Aorta (tissue), 5 donors: ENCODE measurements at regions not wholly inside any gene's neighbourhood (a gene's known extent, or its start where the extent isn't known, plus 50 kb on each side); places are given as distances from the start of the nearest gene placed in this dataset.
"Not testable (repeated sequence)": the region's sequence is repeated elsewhere in the genome, so short reads cannot be mapped to it uniquely, and the experiment has no call there.

Experiments
- ATAC-seq: fragments of 200-7000 bp; cut with Tn5 transposase; one replicate; pipeline ENCODE4 v1.9.1; 2022; ENCODE audit warnings: moderate library complexity; ENCODE audit not compliant: low FRiP score
- DNase-seq, 2 donors: peaks; one replicate each; pipeline ENCODE4 v3.0.0-alpha.2; 2020
- H3K27ac ChIP-seq, 2 donors: one replicate each; pipeline ENCODE4 v1.5.1; 2013; ENCODE audit warnings: low read length in 2 of 2, mild to moderate bottlenecking in 2 of 2, moderate library complexity in 2 of 2, control low read depth in 1 of 2, inconsistent platforms in 1 of 2, low read depth in 1 of 2
- H3K27me3 ChIP-seq, 2 donors: one replicate each; pipeline ENCODE4 v1.6.1; 2013; ENCODE audit warnings: control low read depth in 1 of 2, low read length in 1 of 2, mild to moderate bottlenecking in 1 of 2, moderate library complexity in 1 of 2; ENCODE audit not compliant: insufficient read depth in 2 of 2, control insufficient read depth in 1 of 2
- H3K36me3 ChIP-seq, 2 donors: one replicate each; pipeline ENCODE4 v1.6.1; 2013; ENCODE audit warnings: control low read depth in 1 of 2, low read length in 1 of 2, mild to moderate bottlenecking in 1 of 2; ENCODE audit not compliant: insufficient read depth in 2 of 2, control insufficient read depth in 1 of 2
- H3K4me1 ChIP-seq, 2 donors: one replicate each; pipeline ENCODE4 v1.6.1; 2013; ENCODE audit warnings: low read length in 2 of 2, control low read depth in 1 of 2, mild to moderate bottlenecking in 1 of 2, moderate library complexity in 1 of 2; ENCODE audit not compliant: insufficient read depth in 2 of 2, control insufficient read depth in 1 of 2
- H3K4me3 ChIP-seq, 2 donors: one replicate each; pipeline ENCODE4 v1.5.1; 2013; ENCODE audit warnings: low read length in 2 of 2, control low read depth in 1 of 2, mild to moderate bottlenecking in 1 of 2
- H3K9me3 ChIP-seq: one replicate; pipeline ENCODE4 v1.6.1; 2013; ENCODE audit warnings: mild to moderate bottlenecking, low read length; ENCODE audit not compliant: control insufficient read depth
- WGBS, 2 donors: extraction: QIAGEN DNeasy Blood & Tissue Kit; methylation state at CpG; one replicate each; pipeline ENCODE4 v1.1.7; 2013; 5-methylcytosine and 5-hydroxymethylcytosine counted together
- intact Hi-C, 2 donors: fragments of 100-400 bp; cut with DNase I; formaldehyde crosslinking; loops; one replicate each; pipeline versions ENCODE4 v1.14.2 to v1.15.0; 2022
- donor health status: healthy with polysubstance abuse.
- donor health status: Bipolar disorder and iron deficiency.
- donor health status: DM: no; HTN: no; CAD: no.
- donor health status: DM: no; HTN: no; CAD: no.
- donor health status: DM: yes; HTN: yes; CAD: no.

- no peaks in the 10 kb centered on the region for H3K36me3 ChIP-seq
Measured at GRCh38 chr7:20918156-20918555, 131.5 kb upstream of the SP8 start.

GRCh38 chr7:20927178-20927577, 140.5 kb upstream of the SP8 start:
- intact Hi-C loops, H3K4me3 ChIP-seq, H3K4me1 ChIP-seq, H3K27me3 ChIP-seq, H3K36me3 ChIP-seq, DNase-seq, H3K27ac ChIP-seq, H3K9me3 ChIP-seq, ATAC-seq: not testable (repeated sequence)

More at GRCh38 chr7:20918156-20918555, 131.5 kb upstream of the SP8 start:
- Histone ChIP-seq H3K27ac (no peak overlapping the region), H3K4me3 (no peak overlapping the region), H3K4me1 (no peaks in the 10 kb centered on the region), H3K9me3 (no peaks in the 10 kb centered on the region), H3K27me3 (no peaks in the 10 kb centered on the region)
- WGBS, 2 donors, result 84 to 85% methylated on average over 4 of the region's 4 CpGs
- no peak for DNase-seq
- ATAC-seq, result no peak
- intact Hi-C loops, result no loop called here

GRCh38 chr7:20927976-20928375, 141.3 kb upstream of the SP8 start:
- intact Hi-C loops, result no loop called here
- Histone ChIP-seq H3K27me3 (no peaks in the 10 kb centered on the region), H3K36me3 (no peaks in the 10 kb centered on the region), H3K9me3 (no peaks in the 10 kb centered on the region), H3K4me1 (no peaks in the 10 kb centered on the region), H3K4me3 (no peak overlapping the region), H3K27ac (no peak overlapping the region)
- no peak for ATAC-seq
- DNase-seq, result no peak
- WGBS, 2 donors, result 32 to 34% methylated on average over 1 of the region's 1 CpG

GRCh38 chr7:20929199-20929598, 142.5 kb upstream of the SP8 start:
- H3K4me3 ChIP-seq, result no peak overlapping the region
- WGBS, 2 donors, result 74 to 78% methylated on average over 4 of the region's 4 CpGs

GRCh38 chr7:20931739-20932138, 145.1 kb upstream of the SP8 start:
- H3K9me3 ChIP-seq, result no peaks in the 10 kb centered on the region
- no peaks in the 10 kb centered on the region for H3K4me1 ChIP-seq
- ATAC-seq (no peak), DNase-seq (no peak)
- intact Hi-C loops, result no loop called here
- WGBS, 2 donors, result 77 to 78% methylated on average over 3 of the region's 3 CpGs
- H3K27ac ChIP-seq, result no peak overlapping the region
- H3K36me3 ChIP-seq, result no peaks in the 10 kb centered on the region
- no peaks in the 10 kb centered on the region for H3K27me3 ChIP-seq
- no peak overlapping the region for H3K4me3 ChIP-seq

More at GRCh38 chr7:20929199-20929598, 142.5 kb upstream of the SP8 start:
- ATAC-seq (no peak), DNase-seq (no peak)
- H3K27me3 ChIP-seq, result no peaks in the 10 kb centered on the region
- no peaks in the 10 kb centered on the region for H3K4me1 ChIP-seq
- intact Hi-C loops, result no loop called here
- H3K36me3 ChIP-seq, result no peaks in the 10 kb centered on the region
- H3K27ac ChIP-seq, result no peak overlapping the region
- H3K9me3 ChIP-seq, result no peaks in the 10 kb centered on the region

GRCh38 chr7:20932785-20933527, 146.3 kb upstream of the SP8 start:
- Histone ChIP-seq H3K4me3 (no peak overlapping the region), H3K27me3 (no peaks in the 10 kb centered on the region), H3K9me3 (no peaks in the 10 kb centered on the region), H3K36me3 (no peaks in the 10 kb centered on the region), H3K4me1 (no peaks in the 10 kb centered on the region), H3K27ac (no peak overlapping the region)
- DNase-seq (no peak), ATAC-seq (no peak)
- WGBS, 2 donors, result 61 to 67% methylated on average over 7 of the region's 7 CpGs
- intact Hi-C loops, result no loop called here

- Histone ChIP-seq H3K27ac (no peak overlapping the region), H3K27me3 (no peaks in the 10 kb centered on the region), H3K36me3 (no peaks in the 10 kb centered on the region), H3K4me1 (no peaks in the 10 kb centered on the region), H3K9me3 (no peaks in the 10 kb centered on the region), H3K4me3 (no peak overlapping the region)
- DNase-seq, result no peak
- no peak for ATAC-seq
- 31 to 38% methylated on average over 2 of the region's 2 CpGs for WGBS, 2 donors
- intact Hi-C loops, result no loop called here
Measured at GRCh38 chr7:20945451-20945850, 158.8 kb upstream of the SP8 start.

GRCh38 chr7:20952916-20953315, 166.2 kb upstream of the SP8 start:
- peaks cover 1% of the 10 kb centered on the region for H3K9me3 ChIP-seq
- intact Hi-C loops, result no loop called here
- DNase-seq (no peak), ATAC-seq (no peak)
- no peaks in the 10 kb centered on the region for H3K27me3 ChIP-seq
- WGBS, 2 donors, result 23 to 40% methylated on average over 3 of the region's 3 CpGs
- H3K4me3 ChIP-seq, result no peak overlapping the region
- H3K36me3 ChIP-seq, result no peaks in the 10 kb centered on the region
- H3K4me1 ChIP-seq, result no peaks in the 10 kb centered on the region
- no peak overlapping the region for H3K27ac ChIP-seq

GRCh38 chr7:20954711-20955619, 168.3 kb upstream of the SP8 start:
- no peaks in the 10 kb centered on the region for H3K4me1 ChIP-seq
- WGBS, 2 donors, result 32 to 44% methylated on average over 4 of the region's 4 CpGs
- H3K4me3 ChIP-seq, result no peak overlapping the region
- DNase-seq (no peak), ATAC-seq (no peak)
- H3K36me3 ChIP-seq, result no peaks in the 10 kb centered on the region
- H3K27me3 ChIP-seq, result no peaks in the 10 kb centered on the region
- H3K9me3 ChIP-seq, result peaks cover 1% of the 10 kb centered on the region
- intact Hi-C loops, result no loop called here
- no peak overlapping the region for H3K27ac ChIP-seq
